ENCODE measurements at regions not wholly inside any gene's neighbourhood (a gene's known extent, or its start where the extent isn't known, plus 50 kb on each side); places are given as distances from the start of the nearest gene placed in this dataset.

GRCh38 chr6:101125380-101125971 is 244.3 kb upstream of the ASCC3 start:
- H3K36me3 Mint-ChIP-seq = no peaks in the 10 kb centered on the region
- ATAC-seq (no peak), DNase-seq (ENCODE audit: low spot score) (no peak)
- no peak overlapping the region for H3K27ac Mint-ChIP-seq
- no peak overlapping the region for H3K4me3 Mint-ChIP-seq
- POLR2A ChIA-PET = no interaction called here
- H3K4me1 Mint-ChIP-seq = 0 out of 2 replicates have a peak, but pooled peaks cover 6% of the 10 kb centered on the region
- H3K27me3 Mint-ChIP-seq (ENCODE audit: low read depth) = no peaks in the 10 kb centered on the region
- H3K9me3 Mint-ChIP-seq = peaks cover 12% of the 10 kb centered on the region
- TF ChIP-seq KAT7 (CRISPR knock-in tag; IDR thresholded peaks at IDR 0.05; ENCODE audit: borderline replicate concordance) (no peak), ZMAT4 (CRISPR knock-in tag; IDR thresholded peaks at IDR 0.05) (no peak), ZBTB43 (CRISPR knock-in tag; IDR thresholded peaks at IDR 0.05) (no peak), NR3C1 (CRISPR knock-in tag; conservative IDR thresholded peaks at IDR 0.05; ENCODE audit: low read depth) (no peak)
- CTCF ChIA-PET = no interaction called here

- no peak for DNase-seq (ENCODE audit: low spot score)
- no peaks in the 10 kb centered on the region for H3K36me3 Mint-ChIP-seq
- peaks cover 12% of the 10 kb centered on the region for H3K9me3 Mint-ChIP-seq
- POLR2A ChIA-PET = no interaction called here
- no peak for ATAC-seq
- no peak overlapping the region for H3K27ac Mint-ChIP-seq
- H3K27me3 Mint-ChIP-seq (ENCODE audit: low read depth) = no peaks in the 10 kb centered on the region
- H3K4me3 Mint-ChIP-seq = no peak overlapping the region
- CTCF ChIA-PET = no interaction called here
- no peak for TF ChIP-seq FOXP1 (CRISPR knock-in tag; IDR thresholded peaks at IDR 0.05; ENCODE audit: borderline replicate concordance)
- TF ChIP-seq ZNF281 (CRISPR knock-in tag; IDR thresholded peaks at IDR 0.05) = no peak
- no peak for TF ChIP-seq MLX (CRISPR knock-in tag; IDR thresholded peaks at IDR 0.05)
- no peak for TF ChIP-seq E2F5 (CRISPR knock-in tag; IDR thresholded peaks at IDR 0.05)
- no peak for TF ChIP-seq HMGA2 (CRISPR knock-in tag; IDR thresholded peaks at IDR 0.05)
- no peak for TF ChIP-seq ERG (CRISPR knock-in tag; IDR thresholded peaks at IDR 0.05)
- TF ChIP-seq ATF2 (CRISPR knock-in tag; IDR thresholded peaks at IDR 0.05; ENCODE audit: borderline replicate concordance, low read depth) = no peak
- no peak for TF ChIP-seq JUN (CRISPR knock-in tag; IDR thresholded peaks at IDR 0.05)
- no peak for TF ChIP-seq FOXK1 (CRISPR knock-in tag; IDR thresholded peaks at IDR 0.05)
- TF ChIP-seq NFE2L1 (CRISPR knock-in tag; IDR thresholded peaks at IDR 0.05) = no peak
- TF ChIP-seq ZNF263 (CRISPR knock-in tag; IDR thresholded peaks at IDR 0.05; ENCODE audit: low read depth) = no peak
- no peak for TF ChIP-seq ZNF138 (CRISPR knock-in tag; conservative IDR thresholded peaks at IDR 0.05)
- no peak for TF ChIP-seq NFYB (CRISPR knock-in tag; conservative IDR thresholded peaks at IDR 0.05; ENCODE audit: low read depth)
- no peak for TF ChIP-seq ZBTB43 (CRISPR knock-in tag; IDR thresholded peaks at IDR 0.05)
- TF ChIP-seq OVOL2 (CRISPR knock-in tag; IDR thresholded peaks at IDR 0.05; ENCODE audit: borderline replicate concordance) = no peak
- TF ChIP-seq IRF2 (CRISPR knock-in tag; IDR thresholded peaks at IDR 0.05; ENCODE audit: borderline replicate concordance, low read depth) = no peak
- TF ChIP-seq FOXP4 (CRISPR knock-in tag; IDR thresholded peaks at IDR 0.05) = no peak
- 0 out of 2 replicates have a peak, but pooled peaks cover 3% of the 10 kb centered on the region for H3K4me1 Mint-ChIP-seq
These were observed 245.4 kb upstream of the ASCC3 start for GRCh38 chr6:101126501-101126900.

Measured in WTC11 (cell line).